ENCODE measurements at regions not wholly inside any gene's neighbourhood (a gene's known extent, or its start where the extent isn't known, plus 50 kb on each side); places are given as distances from the start of the nearest gene placed in this dataset.

DNA sequence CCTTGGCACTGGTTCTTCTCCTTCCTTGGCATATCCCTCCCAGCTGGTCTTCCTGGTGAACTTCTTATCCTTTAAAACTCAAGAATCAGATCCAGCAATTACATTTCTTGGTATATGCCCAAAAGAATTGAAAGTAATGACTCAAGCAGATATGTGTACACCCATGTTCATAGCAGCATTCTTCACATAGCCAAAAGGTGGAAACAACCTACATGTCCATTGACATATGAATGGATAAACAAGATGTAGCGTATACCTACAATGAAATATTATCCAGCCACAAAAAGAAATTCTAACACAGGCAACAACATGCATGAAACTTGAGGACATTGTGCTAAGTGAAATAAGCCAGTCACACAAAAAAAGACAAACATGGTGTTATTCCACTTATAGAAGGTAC is 103.7 kb upstream of the NT5E start:
- Histone ChIP-seq H3K27ac (ENCODE audit: insufficient read depth, low read length) (no peak overlapping the region), H3K56ac (ENCODE audit: extremely low read depth, insufficient read depth, low read length) (no peak overlapping the region), H4K5ac (ENCODE audit: low read depth, low read length) (no peak overlapping the region), H3K27me3 (ENCODE audit: control insufficient read depth, insufficient read depth, low read length) (no peaks in the 10 kb centered on the region; the same call in 1 of the 2 replicates), H4K91ac (ENCODE audit: insufficient read depth, low read depth, low read length) (no peak overlapping the region), H3K9ac (ENCODE audit: low read depth, low read length) (no peak overlapping the region), H2BK5ac (ENCODE audit: low read depth, low read length, poor library complexity, severe bottlenecking) (no peak overlapping the region), H2AK5ac (ENCODE audit: low read depth, low read length) (no peak overlapping the region), H3K9me1 (ENCODE audit: insufficient read depth, low read length) (0 out of 2 replicates have a peak, but pooled peaks cover 3% of the 10 kb centered on the region), H3K4me1 (ENCODE audit: control insufficient read depth, insufficient read depth, low read length) (no peaks in the 10 kb centered on the region), H3K14ac (replicated peaks; ENCODE audit: low read depth, low read length) (no peak overlapping the region), H3K4me3 (ENCODE audit: insufficient read depth, low read depth, low read length) (no peak overlapping the region), H3K9me3 (ENCODE audit: control insufficient read depth, insufficient read depth, low read length) (no peaks in the 10 kb centered on the region), H2BK120ac (ENCODE audit: low read depth, low read length) (no peak overlapping the region), H3K36me3 (ENCODE audit: control insufficient read depth, insufficient read depth, low read length) (no peaks in the 10 kb centered on the region), H3K18ac (ENCODE audit: low read depth, low read length) (no peak overlapping the region), H3K4ac (ENCODE audit: low read depth, low read length) (no peak overlapping the region), H2AFZ (replicated peaks; ENCODE audit: low read length, poor library complexity) (no peak overlapping the region), H2AK9ac (replicated peaks; ENCODE audit: low read depth, low read length, poor library complexity) (no peak overlapping the region), H3K4me2 (ENCODE audit: low read depth, low read length) (no peak overlapping the region), H4K20me1 (ENCODE audit: insufficient read depth, low read length) (no peaks in the 10 kb centered on the region), H3K23ac (ENCODE audit: low read depth, low read length) (no peak overlapping the region), H4K8ac (ENCODE audit: low read depth in 2 of 2, low read length in 2 of 2) (no peak overlapping the region), H3K79me1 (ENCODE audit: low read depth in 1 of 2, low read length in 2 of 2) (no peaks in the 10 kb centered on the region), H2BK15ac (ENCODE audit: low read depth, low read length) (no peak overlapping the region), H2BK20ac (ENCODE audit: low read depth, low read length) (no peak overlapping the region)
- intact Hi-C loops (cut with micrococcal nuclease), result no loop called here
- DNase-seq (no peak), ATAC-seq (ENCODE audit: low read depth) (no peak)
- TF ChIP-seq RCOR1 (IDR thresholded peaks at IDR 0.05; ENCODE audit: insufficient replicate concordance, low read length) (no peak), POLR2A (IDR thresholded peaks at IDR 0.05; ENCODE audit: low read depth, low read length) (no peak), CEBPB (IDR thresholded peaks at IDR 0.05; ENCODE audit: low read depth, low read length) (no peak), FOS (IDR thresholded peaks at IDR 0.05; ENCODE audit: low read depth, low read length) (no peak), NFE2L2 (IDR thresholded peaks at IDR 0.05; ENCODE audit: low read depth, low read length) (no peak), MAFK (IDR thresholded peaks at IDR 0.05; ENCODE audit: low read depth, low read length) (no peak), BHLHE40 (IDR thresholded peaks at IDR 0.05; ENCODE audit: low read depth, low read length) (no peak), CHD1 (IDR thresholded peaks at IDR 0.05; ENCODE audit: low read depth, low read length) (no peak), MAZ (IDR thresholded peaks at IDR 0.05; ENCODE audit: borderline replicate concordance, low read depth, low read length) (no peak), RAD21 (IDR thresholded peaks at IDR 0.05; ENCODE audit: low read length) (no peak), RFX5 (IDR thresholded peaks at IDR 0.05; ENCODE audit: low read depth, low read length) (no peak), MXI1 (IDR thresholded peaks at IDR 0.05; ENCODE audit: borderline replicate concordance, low read depth, low read length) (no peak), SMC3 (IDR thresholded peaks at IDR 0.05; ENCODE audit: low read depth, low read length) (no peak)
- TF ChIP-seq, protein P1, sequence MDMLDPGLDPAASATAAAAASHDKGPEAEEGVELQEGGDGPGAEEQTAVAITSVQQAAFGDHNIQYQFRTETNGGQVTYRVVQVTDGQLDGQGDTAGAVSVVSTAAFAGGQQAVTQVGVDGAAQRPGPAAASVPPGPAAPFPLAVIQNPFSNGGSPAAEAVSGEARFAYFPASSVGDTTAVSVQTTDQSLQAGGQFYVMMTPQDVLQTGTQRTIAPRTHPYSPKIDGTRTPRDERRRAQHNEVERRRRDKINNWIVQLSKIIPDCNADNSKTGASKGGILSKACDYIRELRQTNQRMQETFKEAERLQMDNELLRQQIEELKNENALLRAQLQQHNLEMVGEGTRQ (IDR thresholded peaks at IDR 0.05; ENCODE audit: low read depth, low read length), result no peak
- TF ChIP-seq, protein P2, sequence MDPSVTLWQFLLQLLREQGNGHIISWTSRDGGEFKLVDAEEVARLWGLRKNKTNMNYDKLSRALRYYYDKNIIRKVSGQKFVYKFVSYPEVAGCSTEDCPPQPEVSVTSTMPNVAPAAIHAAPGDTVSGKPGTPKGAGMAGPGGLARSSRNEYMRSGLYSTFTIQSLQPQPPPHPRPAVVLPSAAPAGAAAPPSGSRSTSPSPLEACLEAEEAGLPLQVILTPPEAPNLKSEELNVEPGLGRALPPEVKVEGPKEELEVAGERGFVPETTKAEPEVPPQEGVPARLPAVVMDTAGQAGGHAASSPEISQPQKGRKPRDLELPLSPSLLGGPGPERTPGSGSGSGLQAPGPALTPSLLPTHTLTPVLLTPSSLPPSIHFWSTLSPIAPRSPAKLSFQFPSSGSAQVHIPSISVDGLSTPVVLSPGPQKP (IDR thresholded peaks at IDR 0.05; ENCODE audit: borderline replicate concordance, low read depth, low read length), result no peak
- in situ Hi-C loops (cut with MboI; ENCODE audit: low sequenced_read_pairs), result no loop called here
- no TSS peak for BruUV-seq (replicated peaks)
- dilution Hi-C loops (cut with HindIII; ENCODE audit: low sequenced_read_pairs, unreplicated experiment), result no loop called here
- ChIA-PET POLR2A (ENCODE audit: unreplicated experiment) (no interaction called here), CTCF (no interaction called here)
- no CpG with 5 or more reads among the region's 1 CpG for WGBS, 2 experiments (ENCODE audit: extremely low coverage in 2 of 2, insufficient read length in 1 of 2)

Data from IMR-90 (cell line).